GM12875 (cell line): ENCODE measurements at regions not wholly inside any gene's neighbourhood (a gene's known extent, or its start where the extent isn't known, plus 50 kb on each side); places are given as distances from the start of the nearest gene placed in this dataset.

Source experiments
- H3K4me3 ChIP-seq: one replicate; pipeline ENCODE4 v1.5.1; 2011; ENCODE audit warnings: low read depth, low read length, control low read depth
- CTCF ChIP-seq: IDR thresholded peaks from 2 replicates; pipeline ENCODE4 v1.5.1; 2011; ENCODE audit warnings: low read depth, mild to moderate bottlenecking, control low read depth, inconsistent platforms, low read length, moderate library complexity, borderline replicate concordance; ENCODE audit not compliant: insufficient read depth

GRCh38 chr1:23639460-23640095, 52.0 kb upstream of the RPL11 start:
- no peak for TF ChIP-seq CTCF

GRCh38 chr1:23638786-23639241, 52.8 kb upstream of the RPL11 start:
- TF ChIP-seq CTCF: no peak
- no peak overlapping the region for H3K4me3 ChIP-seq

More at GRCh38 chr1:23639460-23640095, 52.0 kb upstream of the RPL11 start:
- H3K4me3 ChIP-seq: no peak overlapping the region

- H3K4me3 ChIP-seq: no peak overlapping the region
- TF ChIP-seq CTCF: no peak
These were observed 53.4 kb upstream of the RPL11 start for GRCh38 chr1:23638188-23638619.

GRCh38 chr1:23636009-23636408, 55.6 kb upstream of the RPL11 start:
- no peak overlapping the region for H3K4me3 ChIP-seq
- TF ChIP-seq CTCF: no peak

GRCh38 chr1:23634840-23635651, 56.6 kb upstream of the RPL11 start:
- peak; percentile 88 for TF ChIP-seq CTCF
- H3K4me3 ChIP-seq: no peak overlapping the region

GRCh38 chr1:23634518-23634839, 57.1 kb upstream of the RPL11 start:
- H3K4me3 ChIP-seq: no peak overlapping the region
- no peak for TF ChIP-seq CTCF
